ENCODE measurements at regions not wholly inside any gene's neighbourhood (a gene's known extent, or its start where the extent isn't known, plus 50 kb on each side); places are given as distances from the start of the nearest gene placed in this dataset.

DNA sequence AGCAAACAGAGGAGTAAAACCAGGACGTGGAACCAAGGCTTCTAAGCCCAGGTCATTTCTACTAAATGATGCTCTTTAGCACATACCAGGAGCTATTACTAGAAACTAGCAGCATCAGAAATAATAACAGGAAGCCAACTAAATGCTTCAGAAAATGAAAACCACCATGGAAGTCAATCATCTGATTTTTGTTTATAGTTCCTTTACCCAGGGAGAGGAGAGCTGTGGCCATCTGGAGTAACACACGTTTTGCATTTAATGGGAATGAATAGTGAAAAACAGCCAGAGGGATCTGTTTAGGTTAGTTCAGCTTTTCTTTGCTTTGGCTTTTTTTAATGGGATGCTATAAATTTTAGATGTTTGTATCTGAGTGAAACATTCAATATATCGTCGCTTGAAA is 250.7 kb upstream of the ARHGAP20 start:
- TF ChIP-seq, protein P1, sequence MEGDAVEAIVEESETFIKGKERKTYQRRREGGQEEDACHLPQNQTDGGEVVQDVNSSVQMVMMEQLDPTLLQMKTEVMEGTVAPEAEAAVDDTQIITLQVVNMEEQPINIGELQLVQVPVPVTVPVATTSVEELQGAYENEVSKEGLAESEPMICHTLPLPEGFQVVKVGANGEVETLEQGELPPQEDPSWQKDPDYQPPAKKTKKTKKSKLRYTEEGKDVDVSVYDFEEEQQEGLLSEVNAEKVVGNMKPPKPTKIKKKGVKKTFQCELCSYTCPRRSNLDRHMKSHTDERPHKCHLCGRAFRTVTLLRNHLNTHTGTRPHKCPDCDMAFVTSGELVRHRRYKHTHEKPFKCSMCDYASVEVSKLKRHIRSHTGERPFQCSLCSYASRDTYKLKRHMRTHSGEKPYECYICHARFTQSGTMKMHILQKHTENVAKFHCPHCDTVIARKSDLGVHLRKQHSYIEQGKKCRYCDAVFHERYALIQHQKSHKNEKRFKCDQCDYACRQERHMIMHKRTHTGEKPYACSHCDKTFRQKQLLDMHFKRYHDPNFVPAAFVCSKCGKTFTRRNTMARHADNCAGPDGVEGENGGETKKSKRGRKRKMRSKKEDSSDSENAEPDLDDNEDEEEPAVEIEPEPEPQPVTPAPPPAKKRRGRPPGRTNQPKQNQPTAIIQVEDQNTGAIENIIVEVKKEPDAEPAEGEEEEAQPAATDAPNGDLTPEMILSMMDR (IDR thresholded peaks at IDR 0.05 in 2 of 3, conservative IDR thresholded peaks at IDR 0.05 in 1 of 3; ENCODE audit: borderline replicate concordance in 1 of 3, insufficient read depth in 1 of 3, low read depth in 2 of 3, low read length in 2 of 3), result no peak
- TF ChIP-seq POLR2A (IDR thresholded peaks at IDR 0.05; ENCODE audit: borderline replicate concordance, extremely low read depth, insufficient read depth, insufficient read length) (no peak), EZH2 (IDR thresholded peaks at IDR 0.05) (no peak), CEBPB (IDR thresholded peaks at IDR 0.05; ENCODE audit: low read depth) (no peak), SIN3A (IDR thresholded peaks at IDR 0.05; ENCODE audit: low read depth) (no peak), SRF (IDR thresholded peaks at IDR 0.05; ENCODE audit: low read depth) (no peak), FOSL1 (IDR thresholded peaks at IDR 0.05; ENCODE audit: low read depth) (no peak), YY1 (IDR thresholded peaks at IDR 0.05; ENCODE audit: extremely low read depth, insufficient replicate concordance, low read depth, low read length) (no peak), ZNF274 (IDR thresholded peaks at IDR 0.05; ENCODE audit: low read depth, low read length) (no peak), JUND (IDR thresholded peaks at IDR 0.05) (no peak), SP1 (IDR thresholded peaks at IDR 0.05; ENCODE audit: low read depth) (no peak)
- TF ChIP-seq, protein P2, sequence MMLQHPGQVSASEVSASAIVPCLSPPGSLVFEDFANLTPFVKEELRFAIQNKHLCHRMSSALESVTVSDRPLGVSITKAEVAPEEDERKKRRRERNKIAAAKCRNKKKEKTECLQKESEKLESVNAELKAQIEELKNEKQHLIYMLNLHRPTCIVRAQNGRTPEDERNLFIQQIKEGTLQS (IDR thresholded peaks at IDR 0.05), result no peak
- TF ChIP-seq, protein P3, sequence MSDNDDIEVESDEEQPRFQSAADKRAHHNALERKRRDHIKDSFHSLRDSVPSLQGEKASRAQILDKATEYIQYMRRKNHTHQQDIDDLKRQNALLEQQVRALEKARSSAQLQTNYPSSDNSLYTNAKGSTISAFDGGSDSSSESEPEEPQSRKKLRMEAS (IDR thresholded peaks at IDR 0.05), result no peak
